Stimulated activated CD8-positive, alpha-beta memory T cell treated with anti-CD3 and anti-CD28 coated beads, Interleukin-7, amount 100 ng/mL, for 4 hours (primary cell): ENCODE measurements at regions not wholly inside any gene's neighbourhood (a gene's known extent, or its start where the extent isn't known, plus 50 kb on each side); places are given as distances from the start of the nearest gene placed in this dataset.
A peak's percentile ranks its signal among the peaks of the same experiment; 100 is the strongest.

ENCODE experiments used
- DNase-seq, 2 donors: peaks; one replicate each; pipeline ENCODE4 v3.0.0-alpha.2; 2020; ENCODE audit warnings: low read depth in 2 of 2

- DNase-seq = no peak
Observed at GRCh38 chr2:8448824-8449556, 232.9 kb upstream of the ID2 start.

- no peak for DNase-seq
Observed at GRCh38 chr2:8451273-8451672, 230.6 kb upstream of the ID2 start.

GRCh38 chr2:8452296-8452695 lies 229.6 kb upstream of the ID2 start:
- no peak for DNase-seq

- no peak for DNase-seq
Observed at GRCh38 chr2:8452979-8453903, 228.6 kb upstream of the ID2 start.

- DNase-seq = no peak
Observed at GRCh38 chr2:8453904-8454302, 228.0 kb upstream of the ID2 start.

- no peak for DNase-seq
Observed at GRCh38 chr2:8454797-8455196, 227.1 kb upstream of the ID2 start.

GRCh38 chr2:8455236-8456150 lies 226.4 kb upstream of the ID2 start:
- no peak for DNase-seq

- DNase-seq = no peak
Observed at GRCh38 chr2:8456151-8457091, 225.4 kb upstream of the ID2 start.

- peak in 1 of 2 donors; percentile 17 for DNase-seq
Observed at GRCh38 chr2:8457092-8457481, 224.8 kb upstream of the ID2 start.

GRCh38 chr2:8457699-8458502 lies 224.0 kb upstream of the ID2 start:
- DNase-seq = peak in 1 of 2 donors; percentile 13

GRCh38 chr2:8458503-8459459 lies 223.1 kb upstream of the ID2 start:
- no peak for DNase-seq

- DNase-seq = no peak
Observed at GRCh38 chr2:8459474-8459873, 222.4 kb upstream of the ID2 start.

- no peak for DNase-seq
Observed at GRCh38 chr2:8461341-8461740, 220.5 kb upstream of the ID2 start.

GRCh38 chr2:8462280-8462679 lies 219.6 kb upstream of the ID2 start:
- DNase-seq = no peak

- DNase-seq = no peak
Observed at GRCh38 chr2:8462899-8463648, 218.8 kb upstream of the ID2 start.

- DNase-seq = no peak
Observed at GRCh38 chr2:8465560-8465959, 216.3 kb upstream of the ID2 start.

- DNase-seq = no peak
Observed at GRCh38 chr2:8469709-8470493, 212.0 kb upstream of the ID2 start.
